ENCODE measurements at regions not wholly inside any gene's neighbourhood (a gene's known extent, or its start where the extent isn't known, plus 50 kb on each side); places are given as distances from the start of the nearest gene placed in this dataset.

DNA sequence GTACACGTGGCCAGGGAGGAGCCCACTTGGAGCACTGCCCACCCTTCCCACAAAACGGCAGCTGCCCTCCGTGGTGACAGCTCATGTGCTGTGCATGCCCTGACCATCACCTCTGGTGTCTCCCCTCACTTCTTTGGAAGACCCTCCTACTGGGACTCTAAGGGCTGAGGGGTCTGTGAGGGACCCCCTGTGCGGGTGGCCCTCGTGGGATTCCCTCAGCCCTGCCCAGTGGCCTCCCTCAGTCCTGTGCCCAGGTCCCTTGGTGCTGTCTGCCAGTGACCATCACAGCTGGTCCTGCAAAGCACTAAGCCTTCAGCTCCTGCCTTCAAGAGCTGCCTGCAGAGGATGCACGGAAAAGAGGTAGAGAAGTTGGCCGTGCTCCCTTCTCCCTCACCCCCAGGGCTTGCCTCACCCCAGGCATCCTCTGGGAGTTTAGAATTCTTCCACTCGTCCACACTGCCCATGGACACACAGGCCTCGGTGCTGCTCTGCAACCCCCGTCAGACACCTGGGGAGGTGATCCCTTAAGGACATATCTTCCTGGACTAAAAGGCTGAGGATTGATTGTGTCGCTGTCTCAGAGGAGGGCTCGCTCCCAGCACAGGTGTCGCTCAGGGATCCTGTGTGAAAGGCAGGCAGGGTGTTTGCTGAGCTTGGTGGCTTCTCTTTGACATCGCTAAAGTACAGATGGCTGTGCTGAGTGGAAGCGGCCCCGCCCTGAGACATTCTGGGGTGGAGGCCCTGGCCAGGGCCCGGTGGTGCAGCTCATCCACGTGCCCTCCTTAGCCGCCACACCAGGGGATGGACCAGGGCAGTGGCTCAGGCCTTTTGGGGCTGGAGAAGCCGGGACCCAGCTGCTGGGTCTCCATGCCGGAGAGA is 119.5 kb upstream of the FRMD1 start (continued):
- TF ChIP-seq PATZ1 (CRISPR knock-in tag; IDR thresholded peaks at IDR 0.05; ENCODE audit: borderline replicate concordance) (no peak), SNAI2 (CRISPR knock-in tag; IDR thresholded peaks at IDR 0.05) (no peak), ISL1 (CRISPR knock-in tag; IDR thresholded peaks at IDR 0.05) (no peak), OSR1 (CRISPR knock-in tag; IDR thresholded peaks at IDR 0.05) (no peak), BACH2 (CRISPR knock-in tag; IDR thresholded peaks at IDR 0.05; ENCODE audit: borderline replicate concordance) (no peak)

DNA sequence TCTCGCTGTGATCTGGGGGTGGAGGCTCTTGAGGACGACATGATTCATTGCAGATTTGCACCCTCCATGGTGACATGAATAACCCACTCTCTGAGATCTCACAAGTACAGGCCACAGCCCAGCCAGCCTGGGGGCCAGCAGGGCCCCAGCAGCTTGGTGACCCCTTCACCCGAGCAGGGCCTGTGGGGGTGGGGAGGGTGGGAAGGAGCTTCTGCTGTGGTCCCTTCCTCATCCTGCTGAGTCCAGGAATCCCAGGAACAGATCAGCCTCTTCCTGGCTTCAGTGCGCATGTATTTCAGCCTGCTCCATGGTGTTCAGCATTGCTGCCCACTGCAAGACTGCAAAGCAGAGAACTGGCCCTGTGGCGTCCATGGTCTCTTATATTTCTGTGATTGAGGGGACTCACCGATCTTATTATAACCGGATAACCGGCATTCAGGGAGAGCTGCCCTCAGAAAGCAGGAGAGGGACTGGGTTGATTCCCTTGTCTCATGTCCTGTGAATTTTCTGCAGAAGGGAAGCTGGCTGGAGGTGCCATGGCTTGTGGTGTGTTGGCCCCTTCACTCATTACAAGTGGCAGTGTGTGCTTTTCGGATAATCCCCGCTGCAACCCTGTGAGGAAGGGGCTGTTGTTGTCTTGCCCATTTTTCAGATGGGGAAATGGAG is 118.8 kb upstream of the FRMD1 start:
- TF ChIP-seq ARNTL (CRISPR knock-in tag; IDR thresholded peaks at IDR 0.05; ENCODE audit: borderline replicate concordance, low read depth) = no peak
- no peak for TF ChIP-seq RARB (CRISPR knock-in tag; IDR thresholded peaks at IDR 0.05)
- TF ChIP-seq OSR1 (CRISPR knock-in tag; IDR thresholded peaks at IDR 0.05) = no peak
- TF ChIP-seq TOX (CRISPR knock-in tag; IDR thresholded peaks at IDR 0.05; ENCODE audit: borderline replicate concordance) = no peak
- no peak for TF ChIP-seq ZC3H10 (CRISPR knock-in tag; IDR thresholded peaks at IDR 0.05)
- TF ChIP-seq TCF4 (CRISPR knock-in tag; IDR thresholded peaks at IDR 0.05; ENCODE audit: borderline replicate concordance) = no peak
- TF ChIP-seq, protein P1, sequence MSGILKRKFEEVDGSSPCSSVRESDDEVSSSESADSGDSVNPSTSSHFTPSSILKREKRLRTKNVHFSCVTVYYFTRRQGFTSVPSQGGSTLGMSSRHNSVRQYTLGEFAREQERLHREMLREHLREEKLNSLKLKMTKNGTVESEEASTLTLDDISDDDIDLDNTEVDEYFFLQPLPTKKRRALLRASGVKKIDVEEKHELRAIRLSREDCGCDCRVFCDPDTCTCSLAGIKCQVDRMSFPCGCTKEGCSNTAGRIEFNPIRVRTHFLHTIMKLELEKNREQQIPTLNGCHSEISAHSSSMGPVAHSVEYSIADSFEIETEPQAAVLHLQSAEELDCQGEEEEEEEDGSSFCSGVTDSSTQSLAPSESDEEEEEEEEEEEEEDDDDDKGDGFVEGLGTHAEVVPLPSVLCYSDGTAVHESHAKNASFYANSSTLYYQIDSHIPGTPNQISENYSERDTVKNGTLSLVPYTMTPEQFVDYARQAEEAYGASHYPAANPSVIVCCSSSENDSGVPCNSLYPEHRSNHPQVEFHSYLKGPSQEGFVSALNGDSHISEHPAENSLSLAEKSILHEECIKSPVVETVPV (CRISPR knock-in tag; IDR thresholded peaks at IDR 0.05) = no peak
- TF ChIP-seq ZNF70 (CRISPR knock-in tag; IDR thresholded peaks at IDR 0.05) = no peak
- TF ChIP-seq ZNF8 (CRISPR knock-in tag; IDR thresholded peaks at IDR 0.05) = no peak
- TF ChIP-seq ZFP30 (CRISPR knock-in tag; IDR thresholded peaks at IDR 0.05) = no peak
- no peak for TF ChIP-seq PPARA (CRISPR knock-in tag; IDR thresholded peaks at IDR 0.05; ENCODE audit: borderline replicate concordance)
- TF ChIP-seq ISL1 (CRISPR knock-in tag; IDR thresholded peaks at IDR 0.05) = no peak
- ATAC-seq = no peak

- no peak for ATAC-seq
- TF ChIP-seq ZC3H10 (CRISPR knock-in tag; IDR thresholded peaks at IDR 0.05) = no peak
These were observed 118.0 kb upstream of the FRMD1 start for GRCh38 chr6:168196881-168197635.

DNA sequence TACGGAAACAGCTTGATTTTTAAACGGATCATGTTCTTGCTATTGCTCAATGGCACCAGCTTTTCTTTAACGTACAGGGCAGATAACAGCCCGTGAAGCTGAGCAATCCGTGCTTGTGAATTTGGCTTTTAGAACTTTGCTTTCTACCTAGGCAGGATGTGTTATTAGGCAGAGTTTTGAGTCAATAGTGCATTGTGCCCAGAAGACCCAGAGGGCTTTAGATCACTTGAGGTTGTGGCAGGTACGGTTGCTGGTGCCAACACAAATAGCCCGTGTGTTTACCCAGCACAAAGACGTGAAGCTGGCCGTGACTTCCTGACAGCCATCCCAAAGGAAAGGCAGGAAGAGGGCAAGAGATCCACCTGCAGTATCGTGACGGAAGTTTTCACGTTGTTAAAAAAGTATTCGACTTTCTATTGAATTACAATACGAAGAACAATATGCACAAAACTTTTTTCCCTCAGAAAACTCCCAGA is 117.4 kb upstream of the FRMD1 start:
- no peak for ATAC-seq
- TF ChIP-seq ZNF565 (CRISPR knock-in tag; conservative IDR thresholded peaks at IDR 0.05; ENCODE audit: low read depth) = no peak

DNA sequence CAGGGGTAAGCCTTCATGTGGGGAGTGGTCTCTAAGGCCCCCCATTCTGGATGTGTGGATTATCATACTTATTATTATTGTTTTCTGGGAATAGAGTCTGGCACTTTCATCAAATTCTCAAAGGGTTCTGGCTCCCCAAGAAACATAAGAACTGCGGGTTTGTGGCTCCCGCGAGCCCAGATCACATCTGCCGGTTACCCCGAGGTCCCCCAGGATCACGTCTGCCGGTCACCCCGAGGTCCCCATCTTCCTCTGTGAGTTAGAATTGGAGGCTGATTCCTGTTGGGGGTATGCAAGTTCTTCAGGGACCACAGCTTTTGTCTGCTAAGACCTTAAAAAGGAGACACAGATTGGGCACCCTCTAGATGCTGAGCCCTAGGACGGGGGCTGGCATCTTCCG is 116.7 kb upstream of the FRMD1 start:
- ATAC-seq = no peak
- TF ChIP-seq PPARA (CRISPR knock-in tag; IDR thresholded peaks at IDR 0.05; ENCODE audit: borderline replicate concordance) (no peak), ZC3H10 (CRISPR knock-in tag; IDR thresholded peaks at IDR 0.05) (no peak), ARNTL (CRISPR knock-in tag; IDR thresholded peaks at IDR 0.05; ENCODE audit: borderline replicate concordance, low read depth) (no peak)

DNA sequence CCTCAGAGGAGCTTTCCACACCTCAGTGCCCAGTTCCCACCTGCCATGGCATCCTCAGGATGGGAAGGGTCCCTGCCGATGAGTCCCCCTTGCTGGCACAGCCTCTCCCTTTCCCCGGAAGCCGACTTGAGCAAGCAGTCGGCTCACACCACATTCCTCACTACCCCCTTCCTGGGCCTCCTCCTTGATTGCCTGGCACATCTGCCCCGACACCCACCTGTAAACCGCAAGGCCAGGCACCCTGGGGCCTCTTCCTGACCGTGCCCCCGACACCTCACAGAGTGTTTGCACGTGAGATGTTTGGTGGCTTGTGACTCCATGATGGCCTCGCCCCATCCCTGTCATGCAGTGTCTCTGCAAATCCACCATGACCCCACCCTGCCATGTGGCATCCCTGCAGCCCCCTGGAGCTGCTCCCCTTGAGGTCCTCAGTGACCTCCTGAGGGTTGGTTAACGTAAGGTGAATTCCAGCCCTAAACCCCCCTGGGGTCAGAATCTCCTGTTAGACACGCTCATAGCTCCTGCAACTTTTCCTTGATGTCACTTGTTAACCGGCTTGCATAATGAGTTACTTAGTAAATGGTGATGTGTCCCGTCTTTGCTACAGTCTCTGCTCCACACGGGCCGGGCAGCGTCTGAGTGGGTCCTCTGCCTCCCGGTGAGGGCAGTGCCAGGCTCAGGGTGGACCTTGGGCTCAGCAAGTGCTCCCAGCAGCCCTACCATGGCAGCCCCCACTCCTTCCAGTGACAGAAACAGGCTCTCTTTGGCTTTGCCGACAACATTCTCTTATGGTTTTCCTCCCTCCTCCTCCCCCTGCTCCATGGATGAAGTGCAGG is 115.9 kb upstream of the FRMD1 start:
- no peak for ATAC-seq
- TF ChIP-seq POU6F1 (CRISPR knock-in tag; IDR thresholded peaks at IDR 0.05; ENCODE audit: borderline replicate concordance, low read depth) (no peak), PATZ1 (CRISPR knock-in tag; IDR thresholded peaks at IDR 0.05; ENCODE audit: borderline replicate concordance) (no peak), ZNF565 (CRISPR knock-in tag; conservative IDR thresholded peaks at IDR 0.05; ENCODE audit: low read depth) (no peak), TCF4 (CRISPR knock-in tag; IDR thresholded peaks at IDR 0.05; ENCODE audit: borderline replicate concordance) (no peak), ZFP30 (CRISPR knock-in tag; IDR thresholded peaks at IDR 0.05) (no peak), RARB (CRISPR knock-in tag; IDR thresholded peaks at IDR 0.05) (no peak), ZC3H10 (CRISPR knock-in tag; IDR thresholded peaks at IDR 0.05) (no peak), CSDC2 (CRISPR knock-in tag; IDR thresholded peaks at IDR 0.05) (no peak), TOX (CRISPR knock-in tag; IDR thresholded peaks at IDR 0.05; ENCODE audit: borderline replicate concordance) (no peak), SNAI2 (CRISPR knock-in tag; IDR thresholded peaks at IDR 0.05) (no peak), GLIS3 (CRISPR knock-in tag; IDR thresholded peaks at IDR 0.05) (no peak)
- TF ChIP-seq, protein P1 (CRISPR knock-in tag; IDR thresholded peaks at IDR 0.05) = no peak

Measured in SK-N-SH treated with all-trans-retinoic acid at 6 μM for 48 hours (cell line).